GM19025 (cell line): ENCODE measurements at regions not wholly inside any gene's neighbourhood (a gene's known extent, or its start where the extent isn't known, plus 50 kb on each side); places are given as distances from the start of the nearest gene placed in this dataset.
A peak's percentile ranks its signal among the peaks of the same experiment; 100 is the strongest.
"Not testable (repeated sequence)": the region's sequence is repeated elsewhere in the genome, so short reads cannot be mapped to it uniquely, and the experiment has no call there.

Experiments used
- ATAC-seq: cut with Tn5 transposase; IDR thresholded peaks from one replicate; pipeline ENCODE4 v1.9.1; 2021; ENCODE audit warnings: mild to moderate bottlenecking, low read depth, moderate library complexity; ENCODE audit not compliant: unreplicated experiment

DNA sequence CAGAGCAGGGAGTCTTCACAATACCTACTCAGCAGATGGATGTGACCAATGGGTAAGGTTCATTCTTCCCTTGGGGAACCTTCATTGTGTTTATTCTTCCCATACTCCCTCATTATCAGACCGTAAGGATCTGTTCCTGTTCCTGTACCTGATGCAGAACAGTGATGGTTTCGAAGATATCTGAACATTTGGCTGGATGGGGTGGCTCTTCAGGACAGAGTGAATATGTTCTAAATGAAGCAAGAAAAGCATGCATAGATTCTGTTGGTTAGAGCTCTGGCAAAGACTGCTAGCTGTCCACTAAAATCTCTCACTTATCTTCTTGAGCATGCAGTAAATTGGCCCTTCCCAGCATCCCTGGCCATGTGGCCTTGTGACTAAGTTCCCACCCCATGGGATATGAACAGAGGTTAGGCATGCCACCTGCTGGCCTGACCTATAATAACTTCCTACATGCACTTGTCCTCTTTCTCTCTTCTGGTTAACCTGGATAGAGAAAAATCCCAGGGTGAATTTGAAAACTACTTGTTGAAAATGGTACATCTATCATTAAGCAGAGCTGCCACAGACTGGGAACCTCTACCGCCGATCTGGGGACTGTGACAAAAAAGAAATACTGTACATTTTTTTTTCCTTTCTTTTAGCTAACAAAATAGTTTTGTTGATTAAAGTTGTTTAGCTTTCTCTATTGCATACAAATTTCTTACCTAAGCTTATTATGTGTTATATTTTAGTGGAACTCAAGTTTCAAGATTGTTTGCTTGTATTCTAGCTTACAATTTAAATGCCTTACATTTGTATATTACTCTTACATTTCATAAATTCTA, 60.0 kb upstream of the BANK1 start:
- peak; percentile 86 for ATAC-seq

DNA sequence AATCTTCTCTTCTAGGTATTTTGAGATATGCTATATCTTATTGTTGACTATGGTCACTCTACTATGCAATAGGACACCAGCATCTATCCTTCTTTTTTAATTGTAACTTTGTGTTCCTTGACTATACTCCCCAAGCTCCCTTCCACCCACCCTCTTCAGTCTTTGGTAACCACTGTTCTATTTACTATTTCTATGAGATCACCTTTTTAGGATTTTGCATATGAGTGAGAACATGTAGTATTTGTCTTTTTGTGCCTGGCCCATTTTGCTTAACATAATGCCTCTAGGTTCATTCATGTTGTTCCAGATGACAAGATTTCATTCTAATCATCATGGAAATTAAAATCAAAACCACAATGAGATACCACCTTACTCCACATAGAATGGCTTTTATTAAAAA, 63.3 kb upstream of the BANK1 start:
- ATAC-seq: no peak

- ATAC-seq: no peak
Observed at GRCh38 chr4:101724093-101724492, 66.4 kb upstream of the BANK1 start.

- no peak for ATAC-seq
Observed at GRCh38 chr4:101718810-101719209, 71.7 kb upstream of the BANK1 start.

DNA sequence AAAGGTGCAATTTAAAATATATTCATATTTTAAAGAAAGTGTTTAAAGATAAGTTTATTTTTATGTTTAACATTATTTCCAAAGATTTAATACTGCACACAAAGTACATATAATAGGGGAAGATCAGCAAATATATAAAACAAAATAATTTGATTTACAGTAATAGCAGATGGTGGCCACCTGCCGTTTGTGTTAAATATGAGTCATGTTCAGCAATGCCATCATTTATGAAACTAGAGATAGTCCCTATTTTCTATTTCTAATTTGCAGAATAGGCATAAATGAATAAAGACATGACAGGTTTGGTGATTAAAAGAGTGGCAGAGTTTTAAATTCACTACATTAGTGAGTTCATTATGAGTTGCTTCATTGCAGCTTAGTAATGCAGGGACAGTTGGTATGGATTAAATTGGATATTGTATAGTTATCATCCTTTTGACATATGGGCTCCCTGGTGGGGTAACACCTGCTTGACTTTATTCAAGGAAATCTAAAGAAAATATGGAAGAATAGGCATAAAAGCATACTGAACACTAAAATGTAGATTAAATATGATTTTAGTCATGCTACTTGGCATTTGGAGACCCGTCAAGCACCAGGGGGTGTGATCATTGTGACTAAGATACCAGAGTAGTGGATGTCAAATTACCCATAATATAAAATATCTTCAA, 78.8 kb upstream of the BANK1 start:
- ATAC-seq: no peak

- ATAC-seq: no peak
Observed at GRCh38 chr4:101710806-101711205, 79.7 kb upstream of the BANK1 start.

- ATAC-seq: no peak
Observed at GRCh38 chr4:101708293-101709039, 82.1 kb upstream of the BANK1 start.

DNA sequence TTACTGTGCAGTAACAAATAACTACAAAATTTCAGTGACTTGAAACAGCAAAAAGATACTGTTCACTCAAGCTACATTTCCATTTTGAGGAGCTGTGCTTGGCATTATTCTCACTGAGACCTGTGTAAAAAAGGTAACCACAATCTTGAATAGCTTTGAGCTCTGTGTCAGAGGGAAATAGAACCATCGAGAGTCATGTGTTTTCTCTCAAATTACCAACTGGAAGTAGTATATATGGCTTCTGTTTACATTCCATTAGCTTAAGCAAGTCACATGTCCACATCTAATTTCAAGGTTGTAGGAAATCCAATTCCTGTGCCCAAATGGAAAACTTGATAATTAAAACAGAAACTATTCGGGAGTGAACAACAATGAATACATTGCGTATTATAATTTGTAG, 82.9 kb upstream of the BANK1 start:
- no peak for ATAC-seq

DNA sequence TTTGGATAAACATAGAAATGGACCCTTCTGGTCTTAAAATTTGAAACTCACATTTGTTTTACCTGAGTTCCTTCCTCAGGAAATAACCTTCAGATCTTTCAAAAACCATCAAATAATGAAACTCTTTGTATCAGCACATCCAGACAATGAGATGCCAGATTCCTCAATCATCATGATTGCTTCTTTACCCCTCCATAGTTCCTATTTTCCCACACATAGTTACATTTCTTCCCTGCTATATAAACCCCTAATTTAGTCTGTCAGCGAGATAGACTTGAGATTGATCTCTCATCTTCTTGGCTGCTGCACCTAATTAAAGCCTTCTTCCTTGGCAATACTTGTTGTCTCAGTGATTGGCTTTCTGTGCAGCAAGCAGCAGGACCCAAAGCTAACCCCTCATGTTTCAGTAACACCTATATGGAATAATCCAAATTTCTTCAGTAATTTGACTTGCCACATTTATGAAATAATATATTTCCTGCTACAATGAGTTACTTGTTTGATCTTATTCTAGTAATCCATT, 83.9 kb upstream of the BANK1 start:
- ATAC-seq: no peak

DNA sequence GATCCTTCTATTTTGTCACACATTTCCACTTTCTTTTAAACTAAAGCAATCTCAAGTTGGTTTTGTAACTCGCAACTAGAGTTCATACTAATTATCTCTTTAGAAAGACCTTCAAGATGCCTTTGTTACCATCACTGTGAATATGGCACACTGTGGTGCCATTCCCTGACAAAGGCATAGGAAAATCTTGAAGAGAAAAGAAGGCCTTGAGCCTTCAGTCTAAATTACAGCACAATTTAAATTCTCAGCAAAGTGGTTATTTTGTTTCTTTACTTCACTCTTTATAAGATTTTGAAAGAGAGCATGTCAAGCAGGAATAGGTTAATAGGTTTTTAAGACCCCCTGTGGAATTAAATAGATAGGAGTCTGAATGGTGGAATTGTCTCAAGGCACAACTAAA, 89.0 kb upstream of the BANK1 start:
- ATAC-seq: no peak

- ATAC-seq: no peak
Observed at GRCh38 chr4:101699441-101700124, 90.9 kb upstream of the BANK1 start.

DNA sequence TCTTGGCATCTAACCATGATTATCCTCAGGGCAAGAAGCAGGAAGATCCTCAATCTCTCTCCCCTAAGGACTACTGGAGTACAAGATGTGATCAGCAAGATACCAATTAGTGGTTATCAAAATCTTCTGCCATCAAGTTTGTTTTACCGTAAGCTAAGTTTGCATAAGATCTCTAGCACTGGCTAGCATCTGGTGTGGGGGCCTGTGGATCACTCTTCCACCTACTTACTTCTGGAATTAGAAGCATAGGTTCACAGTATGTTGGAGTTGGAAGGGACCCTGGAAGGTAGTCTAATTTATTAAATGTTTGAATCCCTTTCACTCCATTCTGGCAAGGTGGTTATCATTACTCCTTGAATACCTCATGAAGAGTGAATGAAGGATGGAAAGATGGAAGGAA, 93.3 kb upstream of the BANK1 start:
- ATAC-seq: no peak

- no peak for ATAC-seq
Observed at GRCh38 chr4:101696276-101697010, 94.1 kb upstream of the BANK1 start.

DNA sequence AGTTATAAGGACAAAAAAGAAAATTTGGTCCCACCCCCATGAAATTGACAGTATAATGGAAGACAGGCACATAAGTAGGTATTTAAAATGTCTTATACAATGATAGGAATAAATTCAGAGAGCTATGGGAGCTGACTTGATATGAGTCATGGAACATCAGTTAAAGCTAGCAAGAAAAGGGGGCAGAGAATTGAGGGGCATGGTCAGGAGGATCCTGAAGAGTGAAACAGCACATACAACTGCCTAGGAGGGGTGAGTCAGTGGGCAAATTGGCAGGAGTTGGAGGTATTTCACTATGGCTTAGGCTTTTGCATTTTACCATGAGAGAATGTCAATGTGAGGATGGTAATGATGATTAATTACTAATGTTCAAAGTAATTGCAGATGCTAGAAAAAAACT, 95.4 kb upstream of the BANK1 start:
- ATAC-seq: no peak

DNA sequence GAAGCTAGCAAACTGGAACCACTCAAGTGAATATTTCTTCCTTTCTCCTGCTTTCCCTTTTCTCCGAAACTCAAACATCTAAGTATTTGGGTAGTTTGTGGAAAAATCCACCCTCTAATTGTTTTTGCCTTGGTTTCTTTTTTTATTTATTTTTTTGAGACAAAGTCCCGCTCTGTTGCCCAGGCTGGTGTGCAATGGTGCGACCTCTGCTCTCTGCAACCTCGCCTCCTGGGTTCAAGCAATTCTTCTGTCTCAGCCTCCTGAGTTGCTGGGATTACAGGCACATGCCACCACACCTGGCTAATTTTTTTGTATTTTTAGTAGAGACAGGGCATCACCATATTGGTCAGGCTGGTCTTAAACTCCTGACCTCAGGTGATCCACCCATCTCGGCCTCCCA, 96.1 kb upstream of the BANK1 start:
- not testable (repeated sequence) for ATAC-seq

GRCh38 chr4:101693842-101694398, 96.6 kb upstream of the BANK1 start:
- no peak for ATAC-seq

DNA sequence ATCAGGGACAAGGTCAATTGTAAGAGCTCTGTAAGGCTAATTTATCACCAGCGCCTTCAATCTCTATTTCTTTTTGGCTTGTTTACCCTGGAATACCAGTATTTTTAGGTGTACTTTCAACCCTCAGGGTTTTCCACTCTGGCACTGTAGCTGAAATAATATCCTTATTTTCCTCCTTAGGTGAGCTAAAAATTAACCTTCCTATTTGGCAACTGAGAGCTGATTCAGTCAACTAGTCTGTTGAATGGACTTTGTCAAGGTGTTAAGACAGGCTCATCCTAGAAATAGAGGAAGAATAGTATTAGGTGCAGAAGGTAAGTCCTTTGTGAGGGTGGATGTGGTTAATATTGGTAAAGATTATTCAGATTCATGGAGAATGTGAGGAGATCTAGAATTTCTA, 101.3 kb upstream of the BANK1 start:
- no peak for ATAC-seq

DNA sequence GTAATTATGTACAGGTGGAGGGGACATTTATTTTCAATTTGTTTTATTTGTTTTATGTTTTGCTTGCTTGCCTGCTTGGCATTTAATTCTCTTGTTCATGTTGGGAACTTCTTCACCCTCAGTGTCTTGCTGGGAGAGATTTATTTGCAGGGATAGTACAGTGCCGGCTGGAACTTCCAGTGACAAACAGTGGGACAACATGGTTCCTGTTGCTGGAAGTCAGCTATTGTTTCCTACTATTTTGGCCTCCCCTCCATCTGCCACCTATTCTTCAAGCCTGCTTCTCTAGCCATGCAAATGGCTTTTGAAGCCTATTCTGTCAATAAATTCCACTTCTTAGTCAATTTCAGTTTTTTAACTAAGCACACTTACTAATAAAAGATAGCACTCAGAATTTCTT, 105.4 kb upstream of the BANK1 start:
- no peak for ATAC-seq

GRCh38 chr4:101682946-101683345, 107.6 kb upstream of the BANK1 start:
- ATAC-seq: no peak

GRCh38 chr4:101678180-101678579, 112.3 kb upstream of the BANK1 start:
- ATAC-seq: no peak
